Gastroesophageal sphincter (tissue), 4 donors: ENCODE measurements at regions not wholly inside any gene's neighbourhood (a gene's known extent, or its start where the extent isn't known, plus 50 kb on each side); places are given as distances from the start of the nearest gene placed in this dataset.

Source experiments
- ATAC-seq: fragments of 150-250 bp; one replicate; pipeline ENCODE4 v1.9.1; 2016; ENCODE audit warnings: mild to moderate bottlenecking, moderate library complexity
- H3K27ac ChIP-seq, 4 donors: fragments of 200-600 bp; sonication (generic) in 3 of 4; 1 replicate in 3 of 4; 2 replicates in 1 of 4; pipeline ENCODE4 v1.5.1; 2016 to 2019
- H3K27me3 ChIP-seq: fragments of 200-600 bp; sonication (generic); one replicate; pipeline ENCODE4 v1.5.1; 2019
- H3K36me3 ChIP-seq, 2 donors: fragments of 200-600 bp; sonication (generic); one replicate each; pipeline ENCODE4 v1.5.1; 2019; ENCODE audit warnings: control low read depth in 1 of 2
- H3K4me1 ChIP-seq, 3 donors: fragments of 200-600 bp; sonication (generic); 1 replicate in 2 of 3; 2 replicates in 1 of 3; pipeline ENCODE4 v1.5.1; 2016 to 2019; ENCODE audit warnings: control low read depth in 2 of 3
- H3K4me3 ChIP-seq, 2 donors: fragments of 200-600 bp; sonication (generic); one replicate each; pipeline ENCODE4 v1.5.1; 2019; ENCODE audit warnings: mild to moderate bottlenecking in 1 of 2, moderate library complexity in 1 of 2
- H3K9me3 ChIP-seq, 3 donors: fragments of 200-600 bp; sonication (generic); one replicate each; pipeline ENCODE4 v1.5.1; 2017 to 2019; ENCODE audit warnings: control low read depth in 2 of 3
- CTCF ChIP-seq, 4 experiments: fragments of 200-600 bp in 2 of 4; fragments of 450-650 bp in 2 of 4; sonication (generic) in 1 of 4; IDR thresholded peaks; one replicate each; pipeline ENCODE4 v1.5.1; 2017 to 2019; ENCODE audit warnings: antibody characterized with exemption in 4 of 4, mild to moderate bottlenecking in 2 of 4, moderate library complexity in 2 of 4
- EP300 ChIP-seq: sonication (generic); formaldehyde crosslinking; IDR thresholded peaks from one replicate; pipeline ENCODE4 v1.6.1; 2017; ENCODE audit warnings: antibody characterized with exemption, mild to moderate bottlenecking
- POLR2A ChIP-seq, 2 donors: fragments of 450-650 bp; IDR thresholded peaks; one replicate each; pipeline ENCODE4 v1.6.1; 2017; ENCODE audit warnings: antibody characterized with exemption in 2 of 2, mild to moderate bottlenecking in 2 of 2, moderate library complexity in 1 of 2
- POLR2AphosphoS5 ChIP-seq: sonication (generic); formaldehyde crosslinking; IDR thresholded peaks from one replicate; pipeline ENCODE4 v1.6.1; 2017; ENCODE audit warnings: antibody characterized with exemption
- WGBS, 2 donors: methylation state at CpG; one replicate each; pipeline ENCODE4 v1.1.5; 2018; ENCODE audit warnings: low coverage in 1 of 2; 5-methylcytosine and 5-hydroxymethylcytosine counted together

- Histone ChIP-seq H3K4me3 (no peak overlapping the region), H3K9me3 (no peaks in the 10 kb centered on the region), H3K27ac (no peak overlapping the region), H3K36me3 (no peaks in the 10 kb centered on the region), H3K4me1 (no peaks in the 10 kb centered on the region), H3K27me3 (peaks cover 38% of the 10 kb centered on the region)
- WGBS, 2 donors: 83 to 93% methylated on average over 7 of the region's 9 CpGs
- TF ChIP-seq EP300: no peak
- TF ChIP-seq POLR2A (IDR thresholded peaks at IDR 0.05): no peak
- TF ChIP-seq POLR2AphosphoS5: no peak
- TF ChIP-seq CTCF (IDR thresholded peaks at IDR 0.05): no peak
- ATAC-seq: no peak
Observed at GRCh38 chr5:2201832-2202231, 319.1 kb upstream of the IRX4 start.

GRCh38 chr5:2201421-2201820, 318.7 kb upstream of the IRX4 start:
- peaks cover 42% of the 10 kb centered on the region for H3K27me3 ChIP-seq
- ATAC-seq: no peak
- no peaks in the 10 kb centered on the region for H3K36me3 ChIP-seq
- no peaks in the 10 kb centered on the region for H3K4me1 ChIP-seq
- TF ChIP-seq POLR2A (IDR thresholded peaks at IDR 0.05): no peak
- no peak for TF ChIP-seq CTCF (IDR thresholded peaks at IDR 0.05)
- no peak for TF ChIP-seq POLR2AphosphoS5
- no peak for TF ChIP-seq EP300
- peaks cover 0 to 1% (median 0%) of the 10 kb centered on the region in 3 donors for H3K9me3 ChIP-seq
- no peak overlapping the region for H3K27ac ChIP-seq
- 58 to 73% methylated on average over 2 of the region's 2 CpGs for WGBS, 2 donors
- H3K4me3 ChIP-seq: no peak overlapping the region

GRCh38 chr5:2201011-2201410, 318.3 kb upstream of the IRX4 start:
- Histone ChIP-seq H3K4me3 (no peak overlapping the region), H3K36me3 (no peaks in the 10 kb centered on the region), H3K9me3 (peaks cover 0 to 5% (median 0%) of the 10 kb centered on the region in 3 donors), H3K27me3 (peaks cover 46% of the 10 kb centered on the region), H3K27ac (no peak overlapping the region), H3K4me1 (no peaks in the 10 kb centered on the region)
- no peak for ATAC-seq
- TF ChIP-seq POLR2A (IDR thresholded peaks at IDR 0.05): no peak
- TF ChIP-seq EP300: no peak
- no peak for TF ChIP-seq CTCF (IDR thresholded peaks at IDR 0.05)
- TF ChIP-seq POLR2AphosphoS5: no peak
- WGBS, 2 donors: 65 to 88% methylated on average over 2 to 4 of the region's 5 CpGs

- WGBS, 2 donors: 35% methylated on average over 4 of the region's 15 CpGs; no CpG with 5 or more reads in 1 of the 2 donors
- Histone ChIP-seq H3K36me3 (no peaks in the 10 kb centered on the region), H3K4me3 (no peak overlapping the region), H3K27me3 (peaks cover 47% of the 10 kb centered on the region), H3K4me1 (no peaks in the 10 kb centered on the region), H3K27ac (no peak overlapping the region), H3K9me3 (peaks cover 0 to 11% (median 0%) of the 10 kb centered on the region in 3 donors)
- TF ChIP-seq CTCF (IDR thresholded peaks at IDR 0.05) (no peak), POLR2AphosphoS5 (no peak), POLR2A (IDR thresholded peaks at IDR 0.05) (no peak), EP300 (no peak)
- no peak for ATAC-seq
Observed at GRCh38 chr5:2200261-2200950, 317.7 kb upstream of the IRX4 start.

GRCh38 chr5:2199697-2200096, 317.0 kb upstream of the IRX4 start:
- peaks cover 0 to 18% (median 0%) of the 10 kb centered on the region in 3 donors for H3K9me3 ChIP-seq
- WGBS, 2 donors: 84% methylated on average over 4 of the region's 14 CpGs; no CpG with 5 or more reads in 1 of the 2 donors
- H3K27ac ChIP-seq: no peak overlapping the region
- no peak for ATAC-seq
- H3K36me3 ChIP-seq: no peaks in the 10 kb centered on the region
- H3K4me1 ChIP-seq: no peaks in the 10 kb centered on the region
- TF ChIP-seq POLR2A (IDR thresholded peaks at IDR 0.05) (no peak), POLR2AphosphoS5 (no peak), CTCF (IDR thresholded peaks at IDR 0.05) (no peak), EP300 (no peak)
- peaks cover 54% of the 10 kb centered on the region for H3K27me3 ChIP-seq
- H3K4me3 ChIP-seq: no peak overlapping the region
